Stomach (tissue), 4 donors: ENCODE measurements at regions not wholly inside any gene's neighbourhood (a gene's known extent, or its start where the extent isn't known, plus 50 kb on each side); places are given as distances from the start of the nearest gene placed in this dataset.

Experiments
- CTCF ChIP-seq, 7 experiments: fragments of 450-650 bp in 4 of 7; fragments of 200-600 bp in 3 of 7; sonication (generic) in 3 of 7; IDR thresholded peaks; one replicate each; pipeline ENCODE4 v1.5.1; 2016 to 2019; ENCODE audit warnings: antibody characterized with exemption in 7 of 7, control low read depth in 2 of 7, mild to moderate bottlenecking in 1 of 7
- EP300 ChIP-seq: sonication (generic); formaldehyde crosslinking; IDR thresholded peaks from one replicate; pipeline ENCODE4 v1.6.1; 2017; ENCODE audit warnings: antibody characterized with exemption
- POLR2A ChIP-seq, 4 donors: fragments of 450-650 bp; IDR thresholded peaks; one replicate each; pipeline ENCODE4 v1.6.1; 2016; ENCODE audit warnings: antibody characterized with exemption in 4 of 4, control low read depth in 2 of 4, mild to moderate bottlenecking in 1 of 4, moderate library complexity in 1 of 4

GRCh38 chr3:166123088-166123487 is 285.9 kb upstream of the BCHE start:
- TF ChIP-seq POLR2A (IDR thresholded peaks at IDR 0.05) (no peak), CTCF (IDR thresholded peaks at IDR 0.05) (no peak), EP300 (no peak)
